ENCODE measurements at regions not wholly inside any gene's neighbourhood (a gene's known extent, or its start where the extent isn't known, plus 50 kb on each side); places are given as distances from the start of the nearest gene placed in this dataset.

DNA sequence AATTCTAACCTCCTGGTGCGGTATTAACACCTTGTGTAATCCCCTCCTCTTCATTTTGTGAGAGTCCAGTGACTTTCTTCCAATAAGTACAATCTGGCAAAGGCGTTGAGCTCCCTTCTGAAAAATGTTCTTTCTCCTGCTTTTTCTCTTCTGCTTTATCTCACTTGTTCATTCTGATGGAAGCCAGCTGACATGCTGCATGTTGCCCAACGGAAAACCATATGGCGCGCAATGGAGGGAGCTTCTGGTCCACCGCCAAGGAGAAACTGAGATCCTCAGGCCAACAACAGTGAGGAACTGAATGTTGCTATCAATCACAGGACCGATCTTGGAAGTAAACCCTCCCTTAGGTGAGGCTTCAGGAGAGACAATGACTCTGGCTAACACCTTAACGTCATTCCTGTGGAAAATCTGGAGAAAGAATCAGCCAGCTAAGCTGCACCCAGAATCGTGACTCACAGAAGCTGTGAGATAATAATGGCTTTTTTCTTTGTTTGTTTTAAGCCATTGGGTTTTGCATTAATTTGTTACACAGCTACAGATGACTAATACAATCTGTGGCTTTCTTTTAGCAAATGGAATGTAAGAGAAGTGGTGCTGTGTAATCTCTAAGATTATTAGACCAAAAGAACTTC, 1323.9 kb upstream of the DDX18 start:
- H3K4me1 ChIP-seq (ENCODE audit: control insufficient read depth in 4 of 4, insufficient read depth in 4 of 4, low read length in 3 of 4) = no peaks in the 10 kb centered on the region
- H3K27me3 ChIP-seq (ENCODE audit: control insufficient read depth in 4 of 4, insufficient read depth in 4 of 4, low read length in 3 of 4) = no peaks in the 10 kb centered on the region
- H3K9me3 ChIP-seq (ENCODE audit: control insufficient read depth in 4 of 4, low read length in 3 of 4) = peaks cover 0 to 2% (median 2%) of the 10 kb centered on the region in 4 donors
- no peak for TF ChIP-seq CTCF (IDR thresholded peaks at IDR 0.05; ENCODE audit: low read depth, low read length, missing input control)
- no peak for TF ChIP-seq EGR1 (IDR thresholded peaks at IDR 0.05; ENCODE audit: low read depth in 2 of 2)
- TF ChIP-seq, protein P1, sequence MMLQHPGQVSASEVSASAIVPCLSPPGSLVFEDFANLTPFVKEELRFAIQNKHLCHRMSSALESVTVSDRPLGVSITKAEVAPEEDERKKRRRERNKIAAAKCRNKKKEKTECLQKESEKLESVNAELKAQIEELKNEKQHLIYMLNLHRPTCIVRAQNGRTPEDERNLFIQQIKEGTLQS (IDR thresholded peaks at IDR 0.05) = no peak
- no peak for TF ChIP-seq RXRA (IDR thresholded peaks at IDR 0.05)
- TF ChIP-seq FOXA1 (IDR thresholded peaks at IDR 0.05) = no peak
- no peak for TF ChIP-seq TAF1 (conservative IDR thresholded peaks at IDR 0.05)
- TF ChIP-seq REST (IDR thresholded peaks at IDR 0.05) = no peak
- TF ChIP-seq JUND (IDR thresholded peaks at IDR 0.05) = no peak
- TF ChIP-seq, protein P2, sequence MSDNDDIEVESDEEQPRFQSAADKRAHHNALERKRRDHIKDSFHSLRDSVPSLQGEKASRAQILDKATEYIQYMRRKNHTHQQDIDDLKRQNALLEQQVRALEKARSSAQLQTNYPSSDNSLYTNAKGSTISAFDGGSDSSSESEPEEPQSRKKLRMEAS (IDR thresholded peaks at IDR 0.05) = no peak
- TF ChIP-seq HNF4G (IDR thresholded peaks at IDR 0.05) = no peak
- TF ChIP-seq FOXA2 (IDR thresholded peaks at IDR 0.05) = no peak
- TF ChIP-seq HNF4A (conservative IDR thresholded peaks at IDR 0.05) = no peak
- TF ChIP-seq ZBTB33 (IDR thresholded peaks at IDR 0.05) = no peak
- no peak overlapping the region for H3K9ac ChIP-seq (ENCODE audit: low read depth in 1 of 2, low read length in 2 of 2)
- WGBS = 70% methylated on average over 9 of the region's 9 CpGs
- no peak for DNase-seq (ENCODE audit: low spot score)
- no peaks in the 10 kb centered on the region for H3K36me3 ChIP-seq (ENCODE audit: control insufficient read depth in 4 of 4, insufficient read depth in 3 of 4, low read depth in 1 of 4, low read length in 3 of 4)
- H3K4me3 ChIP-seq (ENCODE audit: low read depth in 1 of 3, low read length in 3 of 3) = no peak overlapping the region
- no peak overlapping the region for H3K27ac ChIP-seq (ENCODE audit: low read depth in 1 of 2, low read length in 2 of 2)

DNA sequence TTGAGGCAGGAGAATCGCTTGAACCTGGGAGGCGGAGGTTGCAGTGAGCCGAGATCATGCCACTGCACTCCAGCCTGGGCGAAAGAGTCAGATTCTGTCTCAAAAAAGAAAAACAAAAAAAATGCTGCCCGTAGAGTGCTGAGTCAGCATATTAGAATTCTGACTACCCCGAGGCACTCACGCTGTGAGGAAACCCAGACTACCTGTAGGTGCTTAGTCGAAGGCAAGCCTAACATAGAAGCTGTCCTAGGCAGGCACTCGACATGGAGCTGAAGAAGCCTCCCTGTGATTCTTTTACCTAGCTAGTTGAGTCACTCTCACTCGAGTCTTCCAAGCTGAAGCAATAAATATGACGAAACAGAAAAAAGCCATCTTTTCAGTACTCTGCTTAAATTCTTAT, 1323.2 kb upstream of the DDX18 start:
- no peaks in the 10 kb centered on the region for H3K27me3 ChIP-seq (ENCODE audit: control insufficient read depth in 4 of 4, insufficient read depth in 4 of 4, low read length in 3 of 4)
- H3K9ac ChIP-seq (ENCODE audit: low read depth in 1 of 2, low read length in 2 of 2) = no peak overlapping the region
- no peak for DNase-seq (ENCODE audit: low spot score)
- peaks cover 0 to 2% (median 2%) of the 10 kb centered on the region in 4 donors for H3K9me3 ChIP-seq (ENCODE audit: control insufficient read depth in 4 of 4, low read length in 3 of 4)
- no peaks in the 10 kb centered on the region for H3K4me1 ChIP-seq (ENCODE audit: control insufficient read depth in 4 of 4, insufficient read depth in 4 of 4, low read length in 3 of 4)
- H3K27ac ChIP-seq (ENCODE audit: low read depth in 1 of 2, low read length in 2 of 2) = no peak overlapping the region
- H3K36me3 ChIP-seq (ENCODE audit: control insufficient read depth in 4 of 4, insufficient read depth in 3 of 4, low read depth in 1 of 4, low read length in 3 of 4) = no peaks in the 10 kb centered on the region
- no peak overlapping the region for H3K4me3 ChIP-seq (ENCODE audit: low read depth in 1 of 3, low read length in 3 of 3)
- 82% methylated on average over 11 of the region's 11 CpGs for WGBS
- no peak for TF ChIP-seq TAF1 (conservative IDR thresholded peaks at IDR 0.05)
- TF ChIP-seq CTCF (IDR thresholded peaks at IDR 0.05; ENCODE audit: low read depth, low read length, missing input control) = no peak
- TF ChIP-seq YY1 (IDR thresholded peaks at IDR 0.05) = no peak
- no peak for TF ChIP-seq RAD21 (IDR thresholded peaks at IDR 0.05)
- no peak for TF ChIP-seq RXRA (IDR thresholded peaks at IDR 0.05)
- TF ChIP-seq NR2F2 (IDR thresholded peaks at IDR 0.05) = no peak
- no peak for TF ChIP-seq REST (IDR thresholded peaks at IDR 0.05)
- no peak for TF ChIP-seq SP1 (IDR thresholded peaks at IDR 0.05)
- no peak for TF ChIP-seq GABPA (IDR thresholded peaks at IDR 0.05 in 1 of 2, conservative IDR thresholded peaks at IDR 0.05 in 1 of 2)
